AG04450 (cell line): ENCODE measurements at regions not wholly inside any gene's neighbourhood (a gene's known extent, or its start where the extent isn't known, plus 50 kb on each side); places are given as distances from the start of the nearest gene placed in this dataset.

Experiments used
- CTCF ChIA-PET: fragments of 300-600, 350-600 bp; formaldehyde crosslinking; extraction: SDS; loops from one replicate; lab custom pipeline; 2022; ENCODE audit warnings: antibody characterized with exemption, inconsistent platforms; lab: Charles Lee
- POLR2A ChIA-PET: fragments of 350-600 bp; formaldehyde crosslinking; extraction: SDS; loops from one replicate; lab custom pipeline; 2021; ENCODE audit warnings: antibody characterized with exemption, inconsistent platforms; lab: Yijun Ruan, JAX
- DNase-seq: peaks from one replicate; pipeline ENCODE4 v3.0.0-alpha.2; 2011; ENCODE audit warnings: low read depth, low spot score
- H3K27ac ChIP-seq: one replicate; pipeline ENCODE4 v1.5.1; 2012; ENCODE audit warnings: low read depth, low read length, control low read depth
- H3K27me3 ChIP-seq: one replicate; pipeline ENCODE4 v1.6.0; 2012; ENCODE audit warnings: low read length; ENCODE audit not compliant: control insufficient read depth, insufficient read depth
- H3K4me3 ChIP-seq: 2 replicates; pipeline ENCODE4 v1.5.1; 2011; ENCODE audit warnings: mild to moderate bottlenecking, low read depth, low read length, control low read depth
- H3K9me3 ChIP-seq: 2 replicates; pipeline ENCODE4 v1.5.1; 2012; ENCODE audit warnings: low read length; ENCODE audit not compliant: control insufficient read depth, insufficient read depth
- TF ChIP-seq, protein P1 (sequence below): IDR thresholded peaks from 2 replicates; pipeline ENCODE4 v1.5.1; 2011; ENCODE audit warnings: low read depth, low read length, control low read depth, inconsistent platforms

DNA sequence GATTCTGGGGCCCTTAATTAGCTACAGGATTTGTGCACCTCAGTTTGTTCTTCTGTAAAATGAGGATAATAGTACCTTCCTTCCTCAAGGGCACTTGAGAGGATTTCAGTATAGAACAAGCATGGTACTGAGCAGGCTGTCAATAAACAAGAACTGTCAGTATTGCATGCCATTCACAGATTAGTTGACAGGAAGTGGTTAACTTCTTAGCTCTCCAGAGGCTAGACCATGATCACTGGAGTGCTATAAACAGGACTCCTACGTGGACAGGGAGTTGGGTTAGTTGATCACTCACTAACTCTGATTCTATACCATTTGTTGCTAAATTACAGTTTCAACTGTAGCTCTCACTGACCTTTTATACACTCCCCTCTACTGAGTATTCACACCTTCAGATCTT lies 126.2 kb upstream of the DAB1 start:
- no peak for DNase-seq
- CTCF ChIA-PET = no interaction called here

DNA sequence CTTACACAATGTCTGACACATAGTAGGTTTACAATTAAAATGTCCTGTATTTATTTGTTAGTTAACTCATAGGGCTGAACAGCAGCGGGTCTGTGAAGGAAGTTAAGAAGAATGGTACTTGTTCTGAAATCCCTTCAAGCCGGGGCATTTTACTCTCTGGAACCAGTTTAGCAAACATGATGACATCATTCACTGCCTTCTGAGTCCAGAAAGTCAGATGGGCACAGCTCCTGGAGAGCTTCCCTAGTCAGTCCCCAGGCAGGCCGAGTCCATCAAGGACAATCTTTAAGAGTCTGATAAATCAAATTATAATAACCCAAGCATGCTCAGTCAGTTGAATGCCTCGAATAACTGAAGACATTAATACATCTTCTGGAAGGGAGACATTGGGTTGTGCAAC lies 125.4 kb upstream of the DAB1 start:
- POLR2A ChIA-PET = no interaction called here
- Histone ChIP-seq H3K4me3 (no peak overlapping the region), H3K27ac (no peak overlapping the region), H3K9me3 (no peaks in the 10 kb centered on the region), H3K27me3 (no peaks in the 10 kb centered on the region)
- TF ChIP-seq, protein P1, sequence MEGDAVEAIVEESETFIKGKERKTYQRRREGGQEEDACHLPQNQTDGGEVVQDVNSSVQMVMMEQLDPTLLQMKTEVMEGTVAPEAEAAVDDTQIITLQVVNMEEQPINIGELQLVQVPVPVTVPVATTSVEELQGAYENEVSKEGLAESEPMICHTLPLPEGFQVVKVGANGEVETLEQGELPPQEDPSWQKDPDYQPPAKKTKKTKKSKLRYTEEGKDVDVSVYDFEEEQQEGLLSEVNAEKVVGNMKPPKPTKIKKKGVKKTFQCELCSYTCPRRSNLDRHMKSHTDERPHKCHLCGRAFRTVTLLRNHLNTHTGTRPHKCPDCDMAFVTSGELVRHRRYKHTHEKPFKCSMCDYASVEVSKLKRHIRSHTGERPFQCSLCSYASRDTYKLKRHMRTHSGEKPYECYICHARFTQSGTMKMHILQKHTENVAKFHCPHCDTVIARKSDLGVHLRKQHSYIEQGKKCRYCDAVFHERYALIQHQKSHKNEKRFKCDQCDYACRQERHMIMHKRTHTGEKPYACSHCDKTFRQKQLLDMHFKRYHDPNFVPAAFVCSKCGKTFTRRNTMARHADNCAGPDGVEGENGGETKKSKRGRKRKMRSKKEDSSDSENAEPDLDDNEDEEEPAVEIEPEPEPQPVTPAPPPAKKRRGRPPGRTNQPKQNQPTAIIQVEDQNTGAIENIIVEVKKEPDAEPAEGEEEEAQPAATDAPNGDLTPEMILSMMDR = no peak
- DNase-seq = no peak
- CTCF ChIA-PET = no interaction called here

More for the DNA sequence above, 126.2 kb upstream of the DAB1 start:
- H3K27me3 ChIP-seq = no peaks in the 10 kb centered on the region
- H3K9me3 ChIP-seq = no peaks in the 10 kb centered on the region
- H3K27ac ChIP-seq = no peak overlapping the region
- POLR2A ChIA-PET = no interaction called here
- H3K4me3 ChIP-seq = no peak overlapping the region
- TF ChIP-seq, protein P1 = no peak

GRCh38 chr1:57546549-57547330 lies 122.9 kb upstream of the DAB1 start:
- TF ChIP-seq, protein P1 = no peak
- Histone ChIP-seq H3K4me3 (no peak overlapping the region), H3K27me3 (no peaks in the 10 kb centered on the region), H3K27ac (no peak overlapping the region), H3K9me3 (no peaks in the 10 kb centered on the region)
- POLR2A ChIA-PET = no interaction called here
- CTCF ChIA-PET = interaction anchor here (0.6 kb wide), 1 partner anchor 112 kb away, joined by 3 read pairs; no protein-coding TSS in a partner anchor
- no peak for DNase-seq

DNA sequence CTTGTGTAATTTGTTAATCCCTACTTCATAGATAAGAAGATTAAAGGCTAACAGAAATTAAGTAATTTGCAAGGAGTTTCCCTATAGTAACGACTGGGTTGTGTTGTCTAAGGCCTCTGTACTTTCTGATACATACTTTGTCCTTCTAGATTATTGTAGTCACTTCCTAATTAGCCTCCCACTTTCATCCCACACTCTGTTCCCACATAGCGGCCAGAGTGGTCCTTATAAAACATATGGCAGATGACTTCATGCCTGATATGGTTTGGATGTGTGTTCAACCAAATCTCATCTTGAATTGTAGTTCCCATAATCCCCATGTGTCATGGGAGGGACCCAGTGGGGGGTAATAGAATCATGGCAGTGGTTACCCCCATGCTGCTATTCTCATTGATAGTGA lies 120.5 kb upstream of the DAB1 start:
- CTCF ChIA-PET = interaction anchor here (0.6 kb wide), 1 partner anchor 284 kb away, joined by 3 read pairs; no protein-coding TSS in a partner anchor
- Histone ChIP-seq H3K27ac (no peak overlapping the region), H3K4me3 (no peak overlapping the region), H3K27me3 (no peaks in the 10 kb centered on the region), H3K9me3 (no peaks in the 10 kb centered on the region)
- no peak for DNase-seq
- TF ChIP-seq, protein P1 = no peak
- POLR2A ChIA-PET = no interaction called here

GRCh38 chr1:57536749-57537423 lies 113.0 kb upstream of the DAB1 start:
- Histone ChIP-seq H3K4me3 (no peak overlapping the region), H3K27ac (no peak overlapping the region), H3K27me3 (no peaks in the 10 kb centered on the region), H3K9me3 (no peaks in the 10 kb centered on the region)
- CTCF ChIA-PET = no interaction called here
- POLR2A ChIA-PET = no interaction called here
- DNase-seq = no peak
- TF ChIP-seq, protein P1 = no peak
